ENCODE measurements at regions not wholly inside any gene's neighbourhood (a gene's known extent, or its start where the extent isn't known, plus 50 kb on each side); places are given as distances from the start of the nearest gene placed in this dataset.

GRCh38 chr3:182305881-182306665, 487.2 kb upstream of the ATP11B start:
- TF ChIP-seq POLR2A (IDR thresholded peaks at IDR 0.05; ENCODE audit: low read length) (no peak), GATA1 (IDR thresholded peaks at IDR 0.05; ENCODE audit: low read depth, low read length) (no peak)
